ENCODE measurements at regions not wholly inside any gene's neighbourhood (a gene's known extent, or its start where the extent isn't known, plus 50 kb on each side); places are given as distances from the start of the nearest gene placed in this dataset.
A peak's percentile ranks its signal among the peaks of the same experiment; 100 is the strongest.

GRCh38 chr11:123253223-123253622 is 58.2 kb upstream of the CLMP start:
- no peak for DNase-seq

- no peak for DNase-seq
Observed at GRCh38 chr11:123251657-123252344, 56.8 kb upstream of the CLMP start.

GRCh38 chr11:123250892-123251656 is 56.0 kb upstream of the CLMP start:
- no peak for DNase-seq

DNA sequence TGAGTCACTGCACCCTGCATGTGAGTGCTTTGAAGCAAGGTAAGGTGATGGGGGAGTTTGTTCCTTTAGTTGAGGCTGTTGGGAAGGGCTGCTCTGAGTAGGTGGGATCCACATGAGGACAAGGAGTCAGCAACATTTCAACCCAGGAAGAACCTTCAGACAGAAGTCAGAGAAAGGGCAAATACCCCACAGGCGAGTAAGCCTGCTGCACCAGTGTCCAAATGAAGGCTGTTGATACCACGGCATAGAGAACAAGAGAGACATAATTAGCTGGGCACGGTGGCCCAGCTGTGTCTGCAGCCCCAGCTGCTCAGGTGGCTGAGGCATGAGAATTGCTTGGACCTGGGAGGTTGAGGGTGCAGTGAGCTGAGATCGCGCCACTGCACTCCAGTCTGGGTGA is 54.3 kb upstream of the CLMP start:
- DNase-seq = no peak

GRCh38 chr11:123247813-123248379 is 52.8 kb upstream of the CLMP start:
- DNase-seq = no peak

DNA sequence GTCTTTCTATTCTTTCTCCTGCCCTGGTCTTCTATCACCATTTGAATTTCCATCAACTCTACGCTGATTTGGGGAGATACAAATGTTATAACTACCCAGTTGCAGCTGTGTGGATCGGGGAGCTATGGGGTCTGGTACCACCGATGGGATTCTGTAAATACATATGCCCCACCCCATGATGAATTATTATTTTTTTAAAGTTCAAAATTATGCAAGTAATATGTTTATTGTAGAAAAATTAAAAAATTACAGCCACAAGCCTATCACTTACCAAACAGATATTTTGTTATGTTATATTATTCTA is 52.4 kb upstream of the CLMP start:
- no peak for DNase-seq

- DNase-seq = peak; percentile 91
Observed at GRCh38 chr11:123246749-123247495, 51.9 kb upstream of the CLMP start.

DNA sequence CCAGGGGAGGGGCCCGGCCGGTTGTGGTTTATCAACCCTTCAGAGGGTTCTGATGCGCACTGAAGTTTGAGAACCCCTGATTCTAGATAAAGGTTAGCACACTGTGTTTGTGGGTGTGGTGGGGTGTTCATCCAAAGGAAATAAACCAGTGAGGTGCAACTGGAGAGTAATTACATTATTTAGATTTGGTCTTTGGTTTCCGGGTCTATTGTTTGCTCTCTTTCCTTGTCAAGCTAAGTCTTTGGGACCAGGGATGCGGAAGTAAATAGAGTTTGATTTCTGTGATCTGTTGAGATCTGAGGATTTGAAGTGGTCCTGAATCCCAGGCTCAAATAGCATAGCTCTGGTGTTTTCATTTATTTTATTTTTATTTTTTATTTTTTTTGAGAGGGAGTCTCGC is 50.5 kb upstream of the CLMP start:
- no peak for DNase-seq
